ENCODE measurements at regions not wholly inside any gene's neighbourhood (a gene's known extent, or its start where the extent isn't known, plus 50 kb on each side); places are given as distances from the start of the nearest gene placed in this dataset.
A peak's percentile ranks its signal among the peaks of the same experiment; 100 is the strongest.
"Not testable (repeated sequence)": the region's sequence is repeated elsewhere in the genome, so short reads cannot be mapped to it uniquely, and the experiment has no call there.

DNA sequence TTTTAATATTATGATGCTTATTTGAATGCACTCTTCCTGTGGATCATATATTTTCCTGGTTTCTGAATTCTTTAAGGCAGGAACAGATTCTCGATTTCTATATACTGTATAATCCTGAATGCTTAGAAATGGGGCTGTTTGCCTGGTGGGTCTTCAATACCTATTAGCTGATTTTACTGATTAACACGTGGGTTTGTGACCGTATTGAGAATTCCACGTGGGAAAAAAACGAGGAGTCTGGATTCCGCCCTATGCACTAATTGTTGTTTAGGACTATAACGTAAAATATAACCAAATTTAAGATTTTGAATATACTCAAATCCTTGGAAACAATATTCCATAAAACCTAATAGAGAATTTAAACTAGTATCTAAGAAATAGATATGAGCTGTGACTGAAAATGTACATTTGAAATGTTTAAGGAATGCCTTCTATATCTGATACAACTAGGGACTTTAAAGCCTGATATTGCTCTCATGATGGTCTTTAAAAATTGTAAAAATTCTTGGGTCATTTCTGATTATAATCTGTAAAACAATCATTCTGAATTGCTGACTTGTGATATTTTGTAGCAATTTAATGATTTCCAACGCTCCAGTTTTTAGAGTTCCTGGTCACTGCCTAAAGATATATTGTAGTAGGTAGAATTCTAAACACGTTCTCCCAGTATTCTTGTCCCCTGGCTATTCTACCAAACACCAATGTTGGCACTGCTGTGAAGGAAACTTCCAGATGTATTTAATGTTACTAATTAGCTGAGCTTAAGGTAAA, 93.6 kb upstream of the NOX3 start:
- Histone ChIP-seq H3K27ac (no peak overlapping the region), H3K9me3 (ENCODE audit: low read depth, low read length) (no peaks in the 10 kb centered on the region), H3K36me3 (ENCODE audit: insufficient read depth, low read length) (no peaks in the 10 kb centered on the region), H3K9ac (ENCODE audit: insufficient read length) (no peak overlapping the region), H3K4me3 (no peak overlapping the region)
- DNase-seq (ENCODE audit: low read depth, low spot score), result no peak
- TF ChIP-seq FOXP2 (optimal IDR thresholded peaks at IDR 0.05; ENCODE audit: control extremely low read depth, extremely low read length, insufficient read depth), result no peak
- no peak for TF ChIP-seq EZH2 (IDR thresholded peaks at IDR 0.05)
- no peak for TF ChIP-seq POLR2AphosphoS5 (IDR thresholded peaks at IDR 0.05; ENCODE audit: borderline replicate concordance, low read depth, low read length)

DNA sequence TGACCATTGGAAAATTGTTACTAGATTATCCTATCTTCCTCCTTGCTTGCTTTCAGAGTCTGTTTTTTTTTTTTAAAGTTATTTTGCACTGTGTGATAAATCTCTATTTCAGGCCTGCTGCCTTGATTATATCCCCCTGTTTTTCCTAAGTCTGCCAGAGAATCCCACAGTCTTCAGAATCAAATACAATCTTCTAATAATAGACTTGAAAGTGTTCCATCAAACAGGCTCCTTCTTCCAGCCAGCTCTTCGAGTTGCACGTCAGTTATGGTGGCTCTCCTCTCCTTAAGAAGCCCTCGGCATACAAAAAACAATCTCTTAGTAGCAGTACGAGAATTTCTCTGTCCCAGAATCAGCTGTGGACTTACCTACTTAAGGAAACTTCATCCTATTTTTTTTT, 92.9 kb upstream of the NOX3 start:
- Histone ChIP-seq H3K36me3 (ENCODE audit: insufficient read depth, low read length) (no peaks in the 10 kb centered on the region), H3K27ac (no peak overlapping the region), H3K9me3 (ENCODE audit: low read depth, low read length) (no peaks in the 10 kb centered on the region), H3K4me3 (no peak overlapping the region), H3K9ac (ENCODE audit: insufficient read length) (no peak overlapping the region)
- DNase-seq (ENCODE audit: low read depth, low spot score), result no peak
- TF ChIP-seq FOXP2 (optimal IDR thresholded peaks at IDR 0.05; ENCODE audit: control extremely low read depth, extremely low read length, insufficient read depth) (no peak), EZH2 (IDR thresholded peaks at IDR 0.05) (no peak), POLR2AphosphoS5 (IDR thresholded peaks at IDR 0.05; ENCODE audit: borderline replicate concordance, low read depth, low read length) (no peak)

DNA sequence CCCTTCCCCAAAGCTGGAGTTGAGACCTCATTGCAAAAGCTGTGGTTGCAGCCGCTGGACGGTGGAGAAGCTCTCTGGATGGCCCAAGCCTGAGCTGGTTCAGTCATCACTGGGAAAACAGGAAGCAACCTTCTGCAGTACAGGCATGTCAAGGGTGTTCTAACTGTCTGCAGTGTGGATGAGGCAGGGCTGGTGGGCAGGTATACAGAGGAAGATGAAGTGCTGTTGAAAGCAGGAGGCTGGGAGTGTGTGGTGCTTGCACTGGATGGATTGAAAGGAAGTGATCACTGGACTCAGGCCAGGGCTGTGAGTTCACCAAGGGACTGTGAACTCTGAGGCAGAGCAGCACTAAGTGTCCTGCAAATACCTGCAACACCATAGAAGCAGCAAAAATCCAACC, 89.0 kb upstream of the NOX3 start:
- DNase-seq (ENCODE audit: low read depth, low spot score), result no peak
- Histone ChIP-seq H3K4me3 (no peak overlapping the region), H3K9ac (ENCODE audit: insufficient read length) (no peak overlapping the region), H3K27ac (no peak overlapping the region), H3K36me3 (ENCODE audit: insufficient read depth, low read length) (no peaks in the 10 kb centered on the region), H3K9me3 (ENCODE audit: low read depth, low read length) (no peaks in the 10 kb centered on the region)
- TF ChIP-seq POLR2AphosphoS5 (IDR thresholded peaks at IDR 0.05; ENCODE audit: borderline replicate concordance, low read depth, low read length), result no peak
- TF ChIP-seq FOXP2 (optimal IDR thresholded peaks at IDR 0.05; ENCODE audit: control extremely low read depth, extremely low read length, insufficient read depth), result no peak
- no peak for TF ChIP-seq EZH2 (IDR thresholded peaks at IDR 0.05)

DNA sequence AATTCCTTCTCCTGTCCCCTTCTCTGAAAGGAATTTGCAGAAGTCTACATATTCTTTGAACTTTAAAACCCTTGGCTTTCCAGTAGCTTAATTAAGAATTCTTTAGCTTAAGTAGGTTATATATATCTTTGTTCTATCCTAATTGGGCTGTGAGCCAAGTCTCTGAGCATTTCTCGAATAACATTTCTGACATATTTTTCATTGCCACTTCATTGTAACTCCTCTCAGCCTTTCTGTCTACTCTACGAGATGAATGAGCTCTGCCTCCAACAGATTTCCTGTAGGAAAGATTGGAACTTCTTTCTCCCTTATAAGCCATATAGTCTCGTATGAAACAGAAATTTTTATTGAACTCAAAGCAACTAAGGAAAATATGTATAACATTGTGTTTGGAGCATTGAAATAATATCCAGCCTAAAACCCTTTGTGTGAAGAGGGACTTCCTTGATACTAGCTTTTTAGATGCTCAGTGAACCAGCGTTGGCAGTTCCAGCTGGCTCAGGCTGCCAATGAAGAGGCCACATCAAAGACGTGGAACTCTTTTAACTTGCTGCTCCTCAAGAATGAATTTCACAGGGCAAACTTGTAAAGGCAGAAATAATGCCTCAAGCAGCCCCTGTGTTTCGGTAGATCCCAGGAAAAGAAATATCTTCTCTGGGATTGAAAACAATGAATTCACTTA, 87.7 kb upstream of the NOX3 start:
- peak overlapping the region; percentile 51 for H3K4me3 ChIP-seq
- TF ChIP-seq FOXP2 (optimal IDR thresholded peaks at IDR 0.05; ENCODE audit: control extremely low read depth, extremely low read length, insufficient read depth), result no peak
- TF ChIP-seq EZH2 (IDR thresholded peaks at IDR 0.05), result no peak
- TF ChIP-seq POLR2AphosphoS5 (IDR thresholded peaks at IDR 0.05; ENCODE audit: borderline replicate concordance, low read depth, low read length), result no peak
- H3K9me3 ChIP-seq (ENCODE audit: low read depth, low read length), result no peaks in the 10 kb centered on the region
- DNase-seq (ENCODE audit: low read depth, low spot score), result no peak
- H3K36me3 ChIP-seq (ENCODE audit: insufficient read depth, low read length), result no peaks in the 10 kb centered on the region
- peak overlapping the region; percentile 86 for H3K27ac ChIP-seq
- peak overlapping the region; percentile 19 for H3K9ac ChIP-seq (ENCODE audit: insufficient read length)

DNA sequence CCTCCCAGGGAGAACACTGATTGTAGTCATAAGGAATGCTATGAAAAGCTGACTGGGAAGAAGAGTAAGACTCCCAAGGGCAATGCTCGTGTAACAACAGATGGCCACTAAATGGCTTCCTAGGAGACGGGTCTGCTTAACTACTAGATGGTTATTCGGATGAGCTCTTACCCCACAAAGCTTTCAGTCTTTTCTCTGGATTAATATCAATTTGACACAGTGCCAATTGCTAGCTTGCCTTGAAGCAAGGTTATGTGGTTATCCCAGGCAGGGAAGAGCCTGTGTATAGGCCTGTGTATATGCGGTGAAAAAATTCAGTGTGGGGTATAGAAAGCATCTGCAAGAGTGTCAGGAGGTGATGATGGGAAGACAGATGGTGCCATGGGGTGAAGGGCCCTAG, 86.4 kb upstream of the NOX3 start:
- no peaks in the 10 kb centered on the region for H3K9me3 ChIP-seq (ENCODE audit: low read depth, low read length)
- H3K9ac ChIP-seq (ENCODE audit: insufficient read length), result no peak overlapping the region
- no peak for TF ChIP-seq EZH2 (IDR thresholded peaks at IDR 0.05)
- TF ChIP-seq FOXP2 (optimal IDR thresholded peaks at IDR 0.05; ENCODE audit: control extremely low read depth, extremely low read length, insufficient read depth), result no peak
- no peak for TF ChIP-seq POLR2AphosphoS5 (IDR thresholded peaks at IDR 0.05; ENCODE audit: borderline replicate concordance, low read depth, low read length)
- peak overlapping the region; percentile 86; the same call in 1 of the 2 replicates for H3K27ac ChIP-seq
- no peak for DNase-seq (ENCODE audit: low read depth, low spot score)
- H3K36me3 ChIP-seq (ENCODE audit: insufficient read depth, low read length), result no peaks in the 10 kb centered on the region
- H3K4me3 ChIP-seq, result no peak overlapping the region

DNA sequence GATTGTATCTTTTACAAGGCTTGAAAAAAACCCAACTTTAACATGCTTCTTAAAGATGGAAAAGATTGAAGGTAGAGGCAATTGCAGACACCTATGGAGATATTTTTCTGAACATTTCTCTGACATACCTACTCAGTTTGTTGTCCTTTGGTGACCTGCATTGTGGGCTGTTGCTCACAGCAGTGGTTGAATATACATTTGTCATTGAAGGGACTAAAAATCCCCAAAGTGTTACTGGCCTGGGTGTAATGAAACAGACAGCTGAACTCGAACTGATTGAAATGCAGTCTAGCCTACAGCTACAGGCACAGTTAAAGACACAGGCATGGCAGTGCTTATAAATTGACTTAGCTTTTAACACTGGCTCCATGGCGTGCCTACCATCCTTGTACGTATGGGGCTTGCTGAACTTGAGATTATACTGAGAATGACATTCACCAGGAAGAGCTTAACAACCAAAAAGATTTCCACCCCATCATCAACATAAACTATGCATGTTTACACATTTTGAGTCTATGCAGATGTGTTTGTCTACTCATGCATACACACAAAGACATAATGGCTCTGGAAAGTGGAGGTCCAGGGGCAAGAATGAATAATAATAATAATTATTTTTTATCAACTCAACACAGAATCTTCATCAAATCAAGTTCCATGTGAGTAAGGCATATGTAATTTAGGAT, 83.2 kb upstream of the NOX3 start:
- TF ChIP-seq EZH2 (IDR thresholded peaks at IDR 0.05), result no peak
- TF ChIP-seq POLR2AphosphoS5 (IDR thresholded peaks at IDR 0.05; ENCODE audit: borderline replicate concordance, low read depth, low read length), result no peak
- TF ChIP-seq FOXP2 (optimal IDR thresholded peaks at IDR 0.05; ENCODE audit: control extremely low read depth, extremely low read length, insufficient read depth), result no peak
- Histone ChIP-seq H3K9ac (ENCODE audit: insufficient read length) (no peak overlapping the region), H3K36me3 (ENCODE audit: insufficient read depth, low read length) (no peaks in the 10 kb centered on the region), H3K4me3 (no peak overlapping the region), H3K9me3 (ENCODE audit: low read depth, low read length) (no peaks in the 10 kb centered on the region), H3K27ac (no peak overlapping the region)
- no peak for DNase-seq (ENCODE audit: low read depth, low spot score)

DNA sequence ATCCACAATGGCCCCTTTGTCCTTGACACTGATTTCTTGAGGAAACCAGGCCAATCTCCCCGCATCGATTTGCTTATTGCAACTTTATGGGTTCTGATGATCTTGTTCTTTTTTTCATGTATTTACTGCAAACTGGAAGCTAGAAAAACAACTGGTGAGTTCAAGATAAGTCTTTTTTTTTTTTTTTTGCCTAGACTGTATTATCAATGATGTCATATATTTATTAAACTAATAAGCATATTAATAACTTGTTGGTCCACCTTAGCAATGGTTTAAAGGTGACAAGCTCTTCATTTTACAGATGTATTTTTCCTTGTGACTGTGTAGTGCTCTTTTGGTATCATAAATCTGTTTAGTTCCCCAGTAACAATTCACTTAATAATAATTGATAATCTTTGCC, 79.0 kb upstream of the NOX3 start:
- Histone ChIP-seq H3K27ac (no peak overlapping the region), H3K9ac (ENCODE audit: insufficient read length) (no peak overlapping the region), H3K36me3 (ENCODE audit: insufficient read depth, low read length) (no peaks in the 10 kb centered on the region), H3K4me3 (no peak overlapping the region), H3K9me3 (ENCODE audit: low read depth, low read length) (0 out of 2 replicates have a peak, but pooled peaks cover 3% of the 10 kb centered on the region)
- no peak for DNase-seq (ENCODE audit: low read depth, low spot score)
- TF ChIP-seq POLR2AphosphoS5 (IDR thresholded peaks at IDR 0.05; ENCODE audit: borderline replicate concordance, low read depth, low read length), result no peak
- no peak for TF ChIP-seq EZH2 (IDR thresholded peaks at IDR 0.05)
- TF ChIP-seq FOXP2 (optimal IDR thresholded peaks at IDR 0.05; ENCODE audit: control extremely low read depth, extremely low read length, insufficient read depth), result no peak

DNA sequence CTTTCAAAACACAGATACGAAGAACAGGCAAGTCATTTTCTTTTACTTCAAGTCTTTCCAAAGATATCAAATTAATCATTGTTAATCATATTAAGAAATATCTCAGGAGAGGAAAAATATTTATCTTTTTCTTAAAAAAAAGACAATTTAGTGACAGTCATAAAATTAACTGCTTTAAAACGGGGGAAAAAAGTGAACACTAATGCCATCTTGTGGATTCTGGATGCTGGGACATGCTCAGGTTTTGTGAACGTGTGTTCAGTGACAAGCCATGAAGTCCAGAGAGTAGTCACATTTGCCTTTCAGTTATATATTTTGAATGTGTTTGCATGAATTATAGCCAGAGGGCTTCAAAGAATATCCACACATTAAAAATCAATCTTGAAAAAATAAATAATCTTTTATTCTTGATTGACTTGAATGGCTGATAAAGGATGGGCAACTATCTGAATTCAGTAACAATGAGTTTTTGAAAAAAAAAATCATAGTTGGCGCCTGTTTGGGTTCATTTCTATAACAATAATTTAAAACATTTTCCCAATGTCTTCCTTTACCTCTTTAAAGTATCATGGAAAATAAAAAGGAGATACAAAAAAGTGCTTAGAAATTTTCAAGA, 74.7 kb upstream of the NOX3 start:
- peak; percentile 60 for DNase-seq (ENCODE audit: low read depth, low spot score)
- H3K4me3 ChIP-seq, result no peak overlapping the region
- H3K27ac ChIP-seq, result peak overlapping the region; percentile 57; the same call in 1 of the 2 replicates
- H3K9me3 ChIP-seq (ENCODE audit: low read depth, low read length), result peaks cover 3% of the 10 kb centered on the region; the same call in 1 of the 2 replicates
- TF ChIP-seq POLR2AphosphoS5 (IDR thresholded peaks at IDR 0.05; ENCODE audit: borderline replicate concordance, low read depth, low read length), result no peak
- no peak for TF ChIP-seq EZH2 (IDR thresholded peaks at IDR 0.05)
- TF ChIP-seq FOXP2 (optimal IDR thresholded peaks at IDR 0.05; ENCODE audit: control extremely low read depth, extremely low read length, insufficient read depth), result no peak
- no peaks in the 10 kb centered on the region for H3K36me3 ChIP-seq (ENCODE audit: insufficient read depth, low read length)
- no peak overlapping the region for H3K9ac ChIP-seq (ENCODE audit: insufficient read length)

DNA sequence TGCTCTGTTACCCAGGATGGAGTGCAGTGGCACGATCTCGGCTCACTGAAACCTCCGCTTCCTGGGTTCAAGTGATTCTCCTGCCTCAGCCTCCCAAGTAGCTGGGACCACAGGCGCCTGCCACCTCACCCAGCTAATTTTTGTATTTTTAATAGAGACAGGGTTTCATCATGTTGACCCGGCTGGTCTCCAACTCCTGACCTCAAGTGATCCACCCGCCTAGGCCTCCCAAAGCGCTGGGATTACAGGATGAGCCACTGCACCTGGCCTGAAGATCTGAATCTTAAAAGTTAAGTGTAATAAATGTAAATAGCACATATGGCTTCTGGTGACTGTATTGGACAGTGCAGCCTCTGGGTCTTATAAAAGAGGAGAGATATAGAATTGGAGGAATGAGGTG, 74.2 kb upstream of the NOX3 start:
- H3K36me3 ChIP-seq (ENCODE audit: insufficient read depth, low read length); H3K9ac ChIP-seq (ENCODE audit: insufficient read length); DNase-seq (ENCODE audit: low read depth, low spot score); H3K4me3 ChIP-seq; H3K9me3 ChIP-seq (ENCODE audit: low read depth, low read length): not testable (repeated sequence)
- H3K27ac ChIP-seq, result peak overlapping the region; percentile 57; the same call in 1 of the 2 replicates

Data from SK-N-MC (cell line).